ENCODE measurements at regions not wholly inside any gene's neighbourhood (a gene's known extent, or its start where the extent isn't known, plus 50 kb on each side); places are given as distances from the start of the nearest gene placed in this dataset.

GRCh38 chr9:28073270-28073669, 500.0 kb upstream of the C9orf72 start:
- TF ChIP-seq POLR2AphosphoS5 (IDR thresholded peaks at IDR 0.05; ENCODE audit: low read depth, low read length) (no peak), ATF3 (IDR thresholded peaks at IDR 0.05) (no peak), CTCF (IDR thresholded peaks at IDR 0.05 in 2 of 3, conservative IDR thresholded peaks at IDR 0.05 in 1 of 3; ENCODE audit: borderline replicate concordance in 1 of 3, insufficient read depth in 1 of 3, low read depth in 2 of 3, low read length in 2 of 3) (peak in 2 of 3 experiments; percentile 11 to 39; a peak in 2 of 6 replicates), REST (IDR thresholded peaks at IDR 0.05; ENCODE audit: low read depth) (no peak)
